GM19397 (cell line): ENCODE measurements at regions not wholly inside any gene's neighbourhood (a gene's known extent, or its start where the extent isn't known, plus 50 kb on each side); places are given as distances from the start of the nearest gene placed in this dataset.

ENCODE experiments used
- ATAC-seq: cut with Tn5 transposase; IDR thresholded peaks from one replicate; pipeline ENCODE4 v1.9.1; 2021; ENCODE audit warnings: mild to moderate bottlenecking, moderate library complexity; ENCODE audit not compliant: unreplicated experiment

- no peak for ATAC-seq
Observed at GRCh38 chr2:82665691-82666090, 1793.4 kb downstream of the SUCLG1 start.

- ATAC-seq = no peak
Observed at GRCh38 chr2:82657106-82657505, 1802.0 kb downstream of the SUCLG1 start.

- no peak for ATAC-seq
Observed at GRCh38 chr2:82656420-82656819, 1802.7 kb downstream of the SUCLG1 start.

- ATAC-seq = no peak
Observed at GRCh38 chr2:82652117-82652516, 1807.0 kb downstream of the SUCLG1 start.

GRCh38 chr2:82650038-82650437 is 1809.0 kb downstream of the SUCLG1 start:
- no peak for ATAC-seq

GRCh38 chr2:82641598-82642180 is 1817.4 kb downstream of the SUCLG1 start:
- no peak for ATAC-seq

GRCh38 chr2:82636402-82637020 is 1822.6 kb downstream of the SUCLG1 start:
- no peak for ATAC-seq

- no peak for ATAC-seq
Observed at GRCh38 chr2:82599021-82599420, 1860.1 kb downstream of the SUCLG1 start.

GRCh38 chr2:82596581-82596980 is 1862.5 kb downstream of the SUCLG1 start:
- ATAC-seq = no peak

GRCh38 chr2:82591718-82592117 is 1867.4 kb downstream of the SUCLG1 start:
- ATAC-seq = no peak

- no peak for ATAC-seq
Observed at GRCh38 chr2:82576656-82577055, 1882.4 kb downstream of the SUCLG1 start.

GRCh38 chr2:82539280-82539621 is 1919.8 kb downstream of the SUCLG1 start:
- ATAC-seq = no peak

- ATAC-seq = no peak
Observed at GRCh38 chr2:82538590-82539279, 1920.3 kb downstream of the SUCLG1 start.

- ATAC-seq = no peak
Observed at GRCh38 chr2:82528288-82528687, 1930.8 kb downstream of the SUCLG1 start.

GRCh38 chr2:82527124-82527523 is 1932.0 kb downstream of the SUCLG1 start:
- ATAC-seq = no peak

GRCh38 chr2:82526277-82526676 is 1932.8 kb downstream of the SUCLG1 start:
- no peak for ATAC-seq

- no peak for ATAC-seq
Observed at GRCh38 chr2:82525744-82526143, 1933.3 kb downstream of the SUCLG1 start.

GRCh38 chr2:82524826-82525225 is 1934.3 kb downstream of the SUCLG1 start:
- ATAC-seq = no peak

- ATAC-seq = no peak
Observed at GRCh38 chr2:82511894-82512293, 1947.2 kb downstream of the SUCLG1 start.

GRCh38 chr2:82508702-82509101 is 1950.4 kb downstream of the SUCLG1 start:
- no peak for ATAC-seq

- ATAC-seq = no peak
Observed at GRCh38 chr2:82507657-82508056, 1951.4 kb downstream of the SUCLG1 start.

GRCh38 chr2:82501217-82501616 is 1957.9 kb downstream of the SUCLG1 start:
- ATAC-seq = no peak
